ENCODE measurements at regions not wholly inside any gene's neighbourhood (a gene's known extent, or its start where the extent isn't known, plus 50 kb on each side); places are given as distances from the start of the nearest gene placed in this dataset.

DNA sequence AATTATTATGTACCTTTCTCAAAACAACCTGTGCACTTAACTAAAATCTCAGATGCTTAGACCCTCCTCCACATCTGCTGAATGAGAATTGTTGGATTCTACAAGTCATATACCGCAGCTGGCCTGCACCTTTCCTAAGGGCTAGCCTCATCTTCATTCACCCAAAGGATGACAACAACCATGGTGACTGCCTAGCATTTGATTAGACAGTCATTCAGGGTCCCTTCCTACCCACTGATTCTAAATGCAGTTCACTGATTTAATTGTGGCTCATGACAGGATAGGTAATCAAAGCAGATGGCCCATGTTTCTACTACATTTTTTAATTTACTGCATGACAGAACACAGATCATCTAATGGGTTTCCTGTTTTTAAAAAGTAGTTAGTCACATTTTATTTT, 551.9 kb upstream of the SLC10A2 start:
- DNase-seq (ENCODE audit: low read depth in 2 of 2): no peak
- TF ChIP-seq, protein P1, sequence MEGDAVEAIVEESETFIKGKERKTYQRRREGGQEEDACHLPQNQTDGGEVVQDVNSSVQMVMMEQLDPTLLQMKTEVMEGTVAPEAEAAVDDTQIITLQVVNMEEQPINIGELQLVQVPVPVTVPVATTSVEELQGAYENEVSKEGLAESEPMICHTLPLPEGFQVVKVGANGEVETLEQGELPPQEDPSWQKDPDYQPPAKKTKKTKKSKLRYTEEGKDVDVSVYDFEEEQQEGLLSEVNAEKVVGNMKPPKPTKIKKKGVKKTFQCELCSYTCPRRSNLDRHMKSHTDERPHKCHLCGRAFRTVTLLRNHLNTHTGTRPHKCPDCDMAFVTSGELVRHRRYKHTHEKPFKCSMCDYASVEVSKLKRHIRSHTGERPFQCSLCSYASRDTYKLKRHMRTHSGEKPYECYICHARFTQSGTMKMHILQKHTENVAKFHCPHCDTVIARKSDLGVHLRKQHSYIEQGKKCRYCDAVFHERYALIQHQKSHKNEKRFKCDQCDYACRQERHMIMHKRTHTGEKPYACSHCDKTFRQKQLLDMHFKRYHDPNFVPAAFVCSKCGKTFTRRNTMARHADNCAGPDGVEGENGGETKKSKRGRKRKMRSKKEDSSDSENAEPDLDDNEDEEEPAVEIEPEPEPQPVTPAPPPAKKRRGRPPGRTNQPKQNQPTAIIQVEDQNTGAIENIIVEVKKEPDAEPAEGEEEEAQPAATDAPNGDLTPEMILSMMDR (conservative IDR thresholded peaks at IDR 0.05 in 1 of 2, IDR thresholded peaks at IDR 0.05 in 1 of 2; ENCODE audit: low read depth in 1 of 2, low read length in 2 of 2): no peak
- no peak for TF ChIP-seq EZH2 (IDR thresholded peaks at IDR 0.05; ENCODE audit: low read length, missing control alignments)
- Histone ChIP-seq H3K4me3 (replicated peaks in 1 of 4; ENCODE audit: control extremely low read depth in 1 of 4, insufficient read depth in 1 of 4, low read depth in 3 of 4, low read length in 4 of 4) (no peak overlapping the region), H3K4me2 (ENCODE audit: extremely low read depth, insufficient read depth, low read length) (no peak overlapping the region), H2AFZ (ENCODE audit: low read length) (no peak overlapping the region), H4K20me1 (ENCODE audit: control insufficient read depth, extremely low read depth, insufficient read depth, low read length) (no peaks in the 10 kb centered on the region), H3K9me3 (ENCODE audit: control insufficient read depth, insufficient read depth, low read depth, low read length) (no peaks in the 10 kb centered on the region), H3K27ac (ENCODE audit: insufficient read depth, low read length) (no peak overlapping the region), H3K36me3 (ENCODE audit: control insufficient read depth, insufficient read depth, low read length) (no peaks in the 10 kb centered on the region), H3K27me3 (ENCODE audit: control insufficient read depth, insufficient read depth, low read length) (no peaks in the 10 kb centered on the region), H3K79me2 (ENCODE audit: control insufficient read depth, insufficient read depth, low read length) (no peaks in the 10 kb centered on the region), H3K9ac (ENCODE audit: insufficient read depth, low read length) (no peak overlapping the region), H3K4me1 (ENCODE audit: control insufficient read depth, extremely low read depth, insufficient read depth, low read length) (no peaks in the 10 kb centered on the region)

DNA sequence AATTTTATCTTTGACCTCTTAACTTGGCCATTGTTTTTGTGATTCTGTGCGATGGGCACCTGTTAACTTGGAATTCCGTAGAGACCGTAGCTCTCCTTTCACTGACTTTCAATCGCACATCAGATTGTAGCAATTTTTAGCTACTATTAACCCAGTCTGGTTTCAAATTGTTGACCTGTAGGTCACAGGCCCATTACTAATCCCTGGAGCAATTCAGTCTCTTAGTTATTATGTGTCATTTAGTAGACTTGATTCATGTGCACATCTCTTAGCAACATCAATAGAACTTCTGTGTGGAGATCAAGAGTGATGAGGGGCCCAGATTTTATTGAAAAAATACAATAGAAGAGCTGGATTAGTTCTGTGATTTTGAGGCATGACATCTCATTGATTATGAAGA, 549.6 kb upstream of the SLC10A2 start:
- Histone ChIP-seq H3K4me2 (ENCODE audit: extremely low read depth, insufficient read depth, low read length) (no peak overlapping the region), H3K27ac (ENCODE audit: insufficient read depth, low read length) (no peak overlapping the region), H3K9me3 (ENCODE audit: control insufficient read depth, insufficient read depth, low read depth, low read length) (no peaks in the 10 kb centered on the region), H3K4me1 (ENCODE audit: control insufficient read depth, extremely low read depth, insufficient read depth, low read length) (no peaks in the 10 kb centered on the region), H3K79me2 (ENCODE audit: control insufficient read depth, insufficient read depth, low read length) (no peaks in the 10 kb centered on the region), H2AFZ (ENCODE audit: low read length) (no peak overlapping the region), H3K36me3 (ENCODE audit: control insufficient read depth, insufficient read depth, low read length) (no peaks in the 10 kb centered on the region), H3K27me3 (ENCODE audit: control insufficient read depth, insufficient read depth, low read length) (no peaks in the 10 kb centered on the region), H3K9ac (ENCODE audit: insufficient read depth, low read length) (no peak overlapping the region), H4K20me1 (ENCODE audit: control insufficient read depth, extremely low read depth, insufficient read depth, low read length) (no peaks in the 10 kb centered on the region), H3K4me3 (replicated peaks in 1 of 4; ENCODE audit: control extremely low read depth in 1 of 4, insufficient read depth in 1 of 4, low read depth in 3 of 4, low read length in 4 of 4) (no peak overlapping the region)
- TF ChIP-seq EZH2 (IDR thresholded peaks at IDR 0.05; ENCODE audit: low read length, missing control alignments): no peak
- TF ChIP-seq, protein P1 (conservative IDR thresholded peaks at IDR 0.05 in 1 of 2, IDR thresholded peaks at IDR 0.05 in 1 of 2; ENCODE audit: low read depth in 1 of 2, low read length in 2 of 2): no peak
- DNase-seq (ENCODE audit: low read depth in 2 of 2): no peak

DNA sequence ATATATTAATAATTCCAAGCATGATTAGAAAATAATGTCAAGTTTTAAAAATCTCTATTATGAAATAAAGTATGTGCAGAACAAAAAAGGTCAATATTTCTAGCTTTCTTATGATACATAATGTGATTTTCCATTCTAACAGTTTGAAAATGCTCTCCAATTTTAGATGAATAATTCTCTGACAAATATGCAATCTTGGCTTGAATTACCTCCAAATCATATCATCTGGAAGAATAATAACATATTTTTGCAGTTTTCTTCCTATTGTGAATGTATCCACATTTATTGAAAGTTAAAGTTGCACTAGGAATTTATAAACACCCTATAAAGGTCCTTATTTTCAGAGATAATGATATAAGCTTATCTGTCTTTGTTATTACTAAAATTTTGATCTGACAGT, 548.5 kb upstream of the SLC10A2 start:
- H3K9me3 ChIP-seq (ENCODE audit: control insufficient read depth, insufficient read depth, low read depth, low read length): no peaks in the 10 kb centered on the region
- TF ChIP-seq, protein P1 (conservative IDR thresholded peaks at IDR 0.05 in 1 of 2, IDR thresholded peaks at IDR 0.05 in 1 of 2; ENCODE audit: low read depth in 1 of 2, low read length in 2 of 2): no peak
- no peak for TF ChIP-seq EZH2 (IDR thresholded peaks at IDR 0.05; ENCODE audit: low read length, missing control alignments)
- no peaks in the 10 kb centered on the region for H3K79me2 ChIP-seq (ENCODE audit: control insufficient read depth, insufficient read depth, low read length)
- no peak overlapping the region for H3K4me3 ChIP-seq (replicated peaks in 1 of 4; ENCODE audit: control extremely low read depth in 1 of 4, insufficient read depth in 1 of 4, low read depth in 3 of 4, low read length in 4 of 4)
- no peak overlapping the region for H3K4me2 ChIP-seq (ENCODE audit: extremely low read depth, insufficient read depth, low read length)
- H4K20me1 ChIP-seq (ENCODE audit: control insufficient read depth, extremely low read depth, insufficient read depth, low read length): no peaks in the 10 kb centered on the region
- H3K4me1 ChIP-seq (ENCODE audit: control insufficient read depth, extremely low read depth, insufficient read depth, low read length): no peaks in the 10 kb centered on the region
- H3K27me3 ChIP-seq (ENCODE audit: control insufficient read depth, insufficient read depth, low read length): no peaks in the 10 kb centered on the region
- no peak overlapping the region for H2AFZ ChIP-seq (ENCODE audit: low read length)
- H3K9ac ChIP-seq (ENCODE audit: insufficient read depth, low read length): no peak overlapping the region
- no peak overlapping the region for H3K27ac ChIP-seq (ENCODE audit: insufficient read depth, low read length)
- H3K36me3 ChIP-seq (ENCODE audit: control insufficient read depth, insufficient read depth, low read length): no peaks in the 10 kb centered on the region
- no peak for DNase-seq (ENCODE audit: low read depth in 2 of 2)
